C4-2B (cell line): ENCODE measurements at regions not wholly inside any gene's neighbourhood (a gene's known extent, or its start where the extent isn't known, plus 50 kb on each side); places are given as distances from the start of the nearest gene placed in this dataset.

Source experiments
- ZFX ChIP-seq: fragments of 450-650 bp; IDR thresholded peaks from 2 replicates; pipeline ENCODE4 v1.6.1; 2017
- TF ChIP-seq, protein P1 (sequence below): fragments of 450-650 bp; conservative IDR thresholded peaks from 2 replicates; pipeline ENCODE4 v1.5.1; 2017; ENCODE audit warnings: mild to moderate bottlenecking

DNA sequence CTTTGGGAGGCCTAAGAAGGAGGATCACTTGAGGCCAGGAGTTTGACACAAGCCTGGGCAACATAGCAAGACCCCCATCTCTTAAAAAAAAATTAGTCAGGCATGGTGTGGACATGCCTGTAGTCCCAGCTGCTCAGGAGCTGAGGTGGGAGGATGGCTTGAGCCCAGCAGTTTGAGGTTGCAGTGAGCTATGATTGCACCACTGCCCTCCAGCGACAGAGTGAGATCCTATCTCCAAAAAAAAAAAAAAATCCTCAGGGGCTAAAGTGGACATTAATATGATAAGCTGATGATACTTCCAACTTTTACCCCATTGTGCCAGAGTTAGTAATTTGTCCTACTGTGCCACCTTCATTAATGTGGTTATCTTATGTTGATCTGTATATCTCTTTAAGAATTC is 327.8 kb upstream of the FMN2 start:
- TF ChIP-seq, protein P1, sequence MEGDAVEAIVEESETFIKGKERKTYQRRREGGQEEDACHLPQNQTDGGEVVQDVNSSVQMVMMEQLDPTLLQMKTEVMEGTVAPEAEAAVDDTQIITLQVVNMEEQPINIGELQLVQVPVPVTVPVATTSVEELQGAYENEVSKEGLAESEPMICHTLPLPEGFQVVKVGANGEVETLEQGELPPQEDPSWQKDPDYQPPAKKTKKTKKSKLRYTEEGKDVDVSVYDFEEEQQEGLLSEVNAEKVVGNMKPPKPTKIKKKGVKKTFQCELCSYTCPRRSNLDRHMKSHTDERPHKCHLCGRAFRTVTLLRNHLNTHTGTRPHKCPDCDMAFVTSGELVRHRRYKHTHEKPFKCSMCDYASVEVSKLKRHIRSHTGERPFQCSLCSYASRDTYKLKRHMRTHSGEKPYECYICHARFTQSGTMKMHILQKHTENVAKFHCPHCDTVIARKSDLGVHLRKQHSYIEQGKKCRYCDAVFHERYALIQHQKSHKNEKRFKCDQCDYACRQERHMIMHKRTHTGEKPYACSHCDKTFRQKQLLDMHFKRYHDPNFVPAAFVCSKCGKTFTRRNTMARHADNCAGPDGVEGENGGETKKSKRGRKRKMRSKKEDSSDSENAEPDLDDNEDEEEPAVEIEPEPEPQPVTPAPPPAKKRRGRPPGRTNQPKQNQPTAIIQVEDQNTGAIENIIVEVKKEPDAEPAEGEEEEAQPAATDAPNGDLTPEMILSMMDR: peak; percentile 56
- no peak for TF ChIP-seq ZFX
